Kidney capillary endothelial cell (primary cell): ENCODE measurements at regions not wholly inside any gene's neighbourhood (a gene's known extent, or its start where the extent isn't known, plus 50 kb on each side); places are given as distances from the start of the nearest gene placed in this dataset.
A peak's percentile ranks its signal among the peaks of the same experiment; 100 is the strongest.
"Not testable (repeated sequence)": the region's sequence is repeated elsewhere in the genome, so short reads cannot be mapped to it uniquely, and the experiment has no call there.

Source experiments
- DNase-seq: peaks from one replicate; pipeline ENCODE4 v3.0.0-alpha.2; 2018; ENCODE audit warnings: low spot score

GRCh38 chr5:23235246-23235645 lies 272.2 kb upstream of the PRDM9 start:
- no peak for DNase-seq

- no peak for DNase-seq
Measured at GRCh38 chr5:23234197-23234596, 273.2 kb upstream of the PRDM9 start.

GRCh38 chr5:23223846-23224245 lies 283.6 kb upstream of the PRDM9 start:
- DNase-seq = no peak

GRCh38 chr5:23221831-23222230 lies 285.6 kb upstream of the PRDM9 start:
- no peak for DNase-seq

GRCh38 chr5:23217159-23217558 lies 290.2 kb upstream of the PRDM9 start:
- DNase-seq = no peak

DNA sequence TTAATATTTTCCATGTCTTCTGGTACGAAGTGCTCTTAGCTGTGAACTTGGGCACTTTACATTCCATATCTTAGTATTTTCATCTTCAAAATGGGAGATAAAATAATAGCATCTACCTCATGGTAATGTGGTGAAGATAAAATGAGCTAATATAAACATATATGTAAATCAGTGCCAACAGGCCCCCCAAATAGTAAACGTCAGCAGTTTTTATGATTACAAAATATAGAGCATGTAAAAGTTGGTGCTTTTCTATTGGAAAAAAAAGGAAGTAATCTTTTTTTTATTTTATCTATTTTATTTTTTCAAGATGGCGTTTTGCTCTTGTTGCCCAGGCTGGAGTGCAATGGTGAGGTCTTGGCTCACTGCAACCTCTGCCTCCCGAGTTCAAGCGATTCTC lies 291.1 kb upstream of the PRDM9 start:
- DNase-seq = no peak

GRCh38 chr5:23208959-23209431 lies 298.4 kb upstream of the PRDM9 start:
- peak; percentile 44 for DNase-seq

GRCh38 chr5:23204111-23204510 lies 303.3 kb upstream of the PRDM9 start:
- DNase-seq = no peak

DNA sequence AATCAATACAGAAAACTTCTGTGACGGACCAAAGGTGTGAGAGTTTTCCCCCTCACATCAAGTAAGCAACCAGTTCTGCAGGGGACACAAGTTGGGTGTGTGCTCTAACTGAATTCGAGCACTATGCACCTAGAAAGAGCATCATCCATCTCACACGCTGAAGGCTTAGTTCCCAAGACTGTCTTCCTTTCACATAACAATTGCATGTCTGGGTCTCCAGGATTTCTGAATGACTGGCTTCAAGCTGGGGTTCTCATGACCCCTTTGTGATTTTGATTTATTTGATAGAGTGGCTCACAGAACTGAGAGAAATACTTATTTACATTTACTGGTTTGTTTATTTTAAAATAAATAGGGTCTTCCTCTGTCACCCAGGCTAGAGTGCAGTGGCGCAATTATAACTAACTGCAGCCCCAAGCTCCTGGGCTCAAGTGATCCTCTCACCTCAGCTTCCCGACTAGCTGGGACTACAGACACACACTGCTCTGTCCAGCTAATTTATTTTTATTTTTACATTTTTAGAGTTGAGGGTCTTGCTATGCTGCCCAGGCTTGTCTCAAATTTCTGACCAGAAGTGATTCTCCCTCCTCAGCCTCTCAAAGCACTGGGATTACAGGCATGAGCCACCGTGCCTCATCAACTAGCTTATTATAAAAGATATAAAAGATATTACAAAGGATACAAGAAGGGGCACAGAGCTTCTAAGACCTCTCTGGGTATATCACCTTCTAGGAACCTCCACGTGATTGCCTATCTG lies 316.7 kb upstream of the CDH12 start:
- no peak for DNase-seq

- DNase-seq = no peak
Measured at GRCh38 chr5:23164971-23165370, 311.8 kb upstream of the CDH12 start.

GRCh38 chr5:23158179-23158578 lies 305.0 kb upstream of the CDH12 start:
- DNase-seq = no peak

DNA sequence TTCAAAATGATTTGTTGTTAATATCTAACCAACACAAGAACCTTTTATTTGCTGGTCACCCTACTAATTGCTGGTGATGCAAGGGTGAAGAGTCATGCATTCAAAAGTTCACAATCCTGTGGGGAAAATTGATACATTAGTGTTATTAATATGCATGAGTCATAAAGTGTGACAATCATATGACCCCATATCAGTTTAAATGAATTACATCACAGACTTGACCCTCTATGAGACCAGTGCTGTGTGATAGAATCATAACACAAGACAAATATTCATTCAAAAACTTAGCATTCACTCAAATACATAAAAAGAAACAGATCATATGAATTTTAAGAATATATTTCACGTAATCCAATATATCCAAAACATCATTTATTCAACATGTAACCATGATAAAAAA lies 304.6 kb upstream of the CDH12 start:
- DNase-seq = no peak

GRCh38 chr5:23157169-23157568 lies 304.0 kb upstream of the CDH12 start:
- no peak for DNase-seq

- no peak for DNase-seq
Measured at GRCh38 chr5:23147625-23148024, 294.5 kb upstream of the CDH12 start.

GRCh38 chr5:23146183-23146582 lies 293.0 kb upstream of the CDH12 start:
- DNase-seq = no peak

DNA sequence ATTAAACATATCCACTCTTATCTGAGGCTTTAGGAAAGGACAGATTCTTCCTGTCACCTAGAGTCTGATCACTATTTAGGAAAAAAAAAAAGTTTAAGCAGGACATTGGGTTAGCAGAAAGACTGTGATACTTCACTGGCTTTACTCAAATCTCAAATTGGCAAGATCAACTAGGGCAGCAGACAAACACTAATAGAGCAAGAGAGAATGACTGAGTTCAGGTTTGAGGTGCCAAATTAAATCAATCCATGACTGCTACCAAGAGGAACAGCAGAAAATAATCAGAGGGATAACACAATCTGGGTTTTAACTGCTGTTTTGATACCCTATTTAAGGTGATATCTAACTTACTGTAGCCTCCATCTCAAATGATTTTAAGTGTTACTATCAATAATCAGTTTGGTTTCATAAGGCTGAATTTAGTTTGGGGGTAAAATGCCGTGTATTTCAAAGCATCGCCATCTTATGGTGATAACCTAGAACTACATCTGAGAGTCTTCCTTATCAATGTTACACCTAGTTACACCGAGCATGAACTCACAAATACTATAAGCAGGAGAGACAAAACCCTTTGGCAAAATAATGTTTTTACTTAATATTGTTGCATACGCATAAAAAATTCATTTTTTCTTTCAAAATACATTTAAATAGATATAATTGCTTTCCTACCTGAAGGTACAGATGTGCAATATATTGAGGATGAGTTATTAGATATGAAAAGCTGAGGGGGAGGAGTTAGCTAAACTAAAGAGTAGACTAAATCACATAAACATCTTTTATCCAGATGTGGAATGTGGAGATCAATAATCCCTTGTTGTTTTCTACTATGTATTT lies 286.4 kb upstream of the CDH12 start:
- peak; percentile 1 for DNase-seq

DNA sequence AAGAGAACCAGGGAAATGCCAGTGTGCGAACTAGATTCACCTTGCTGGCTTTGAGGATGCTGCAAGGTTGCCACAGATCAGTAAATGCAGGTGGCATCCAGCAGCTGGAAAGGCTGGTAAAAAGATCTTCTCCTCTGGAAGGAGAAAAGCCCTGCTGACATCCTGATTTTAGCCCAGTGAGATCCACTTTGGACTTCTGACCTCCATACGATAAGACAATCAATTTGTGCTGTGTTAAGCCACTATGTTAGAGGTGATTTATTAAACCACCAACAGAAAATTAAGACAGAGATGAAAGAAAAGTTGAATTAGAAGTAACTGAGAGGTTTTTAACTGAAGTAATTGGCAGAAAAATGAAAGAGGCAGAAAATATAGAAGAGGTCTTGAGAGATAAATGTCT lies 283.8 kb upstream of the CDH12 start:
- DNase-seq = no peak

GRCh38 chr5:23132231-23132630 lies 279.1 kb upstream of the CDH12 start:
- no peak for DNase-seq

DNA sequence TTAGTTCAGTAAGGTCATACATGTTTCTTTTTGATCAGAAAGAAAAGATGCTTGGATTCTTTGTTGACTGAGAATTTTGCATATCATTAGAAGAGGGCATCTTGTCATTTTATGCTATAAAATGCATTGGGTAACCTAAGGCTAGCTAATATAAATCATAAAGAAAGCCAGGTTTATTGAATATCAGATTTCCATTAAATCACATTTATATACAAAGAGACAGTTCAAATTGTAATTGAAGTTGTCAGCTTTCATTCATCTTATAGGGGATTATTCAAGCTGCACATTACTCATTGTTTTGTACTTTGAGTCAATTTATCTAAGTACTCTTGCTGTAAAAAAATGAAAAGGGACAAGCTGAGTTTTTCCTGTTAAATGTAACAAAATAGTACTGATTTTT lies 259.1 kb upstream of the CDH12 start:
- no peak for DNase-seq

- DNase-seq = no peak
Measured at GRCh38 chr5:23105021-23105420, 251.9 kb upstream of the CDH12 start.

GRCh38 chr5:23103566-23103965 lies 250.4 kb upstream of the CDH12 start:
- no peak for DNase-seq

DNA sequence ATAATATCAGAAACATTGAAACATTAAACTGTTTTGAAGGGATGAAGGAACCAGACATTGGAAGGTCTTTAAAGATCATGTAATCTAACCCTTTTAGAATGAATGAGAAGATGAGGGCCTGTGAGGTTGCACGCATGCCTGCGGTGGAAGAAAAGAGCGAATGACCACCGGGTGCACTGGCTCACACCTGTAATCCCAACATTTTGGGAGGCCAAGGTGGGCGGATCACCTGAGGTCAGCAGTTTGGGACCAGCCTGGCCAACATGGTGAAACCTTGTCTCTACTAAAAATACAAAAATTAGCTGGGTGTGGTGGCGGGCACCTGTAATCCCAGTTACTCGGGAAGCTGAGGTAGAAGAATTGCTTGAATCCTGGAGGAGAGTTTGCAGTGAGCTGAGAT lies 242.3 kb upstream of the CDH12 start:
- DNase-seq = not testable (repeated sequence)

DNA sequence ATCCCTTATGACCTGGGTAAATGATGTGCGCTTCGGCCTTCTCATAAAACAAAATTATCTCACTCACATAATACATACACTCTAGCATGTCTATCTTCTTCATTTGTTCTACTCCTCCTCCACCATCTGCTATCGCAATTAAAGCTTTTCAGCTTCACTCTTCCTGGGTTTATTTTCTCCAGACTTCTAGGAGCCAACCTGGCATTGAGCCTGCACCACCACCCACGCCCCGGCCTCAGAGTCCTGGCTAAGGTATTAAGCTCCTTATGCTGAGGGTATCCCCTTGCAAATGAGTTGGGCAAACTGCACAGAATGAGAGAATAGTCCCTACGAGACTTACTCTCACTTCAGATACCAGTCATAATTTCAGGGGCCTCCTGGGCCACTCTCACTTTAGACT lies 236.1 kb upstream of the CDH12 start:
- DNase-seq = no peak
